ENCODE measurements at regions not wholly inside any gene's neighbourhood (a gene's known extent, or its start where the extent isn't known, plus 50 kb on each side); places are given as distances from the start of the nearest gene placed in this dataset.

- TF ChIP-seq, protein P1, sequence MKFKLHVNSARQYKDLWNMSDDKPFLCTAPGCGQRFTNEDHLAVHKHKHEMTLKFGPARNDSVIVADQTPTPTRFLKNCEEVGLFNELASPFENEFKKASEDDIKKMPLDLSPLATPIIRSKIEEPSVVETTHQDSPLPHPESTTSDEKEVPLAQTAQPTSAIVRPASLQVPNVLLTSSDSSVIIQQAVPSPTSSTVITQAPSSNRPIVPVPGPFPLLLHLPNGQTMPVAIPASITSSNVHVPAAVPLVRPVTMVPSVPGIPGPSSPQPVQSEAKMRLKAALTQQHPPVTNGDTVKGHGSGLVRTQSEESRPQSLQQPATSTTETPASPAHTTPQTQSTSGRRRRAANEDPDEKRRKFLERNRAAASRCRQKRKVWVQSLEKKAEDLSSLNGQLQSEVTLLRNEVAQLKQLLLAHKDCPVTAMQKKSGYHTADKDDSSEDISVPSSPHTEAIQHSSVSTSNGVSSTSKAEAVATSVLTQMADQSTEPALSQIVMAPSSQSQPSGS (IDR thresholded peaks at IDR 0.05; ENCODE audit: low read length) = no peak
- TF ChIP-seq, protein P2, sequence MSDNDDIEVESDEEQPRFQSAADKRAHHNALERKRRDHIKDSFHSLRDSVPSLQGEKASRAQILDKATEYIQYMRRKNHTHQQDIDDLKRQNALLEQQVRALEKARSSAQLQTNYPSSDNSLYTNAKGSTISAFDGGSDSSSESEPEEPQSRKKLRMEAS (IDR thresholded peaks at IDR 0.05) = no peak
- TF ChIP-seq ASH2L (IDR thresholded peaks at IDR 0.05; ENCODE audit: low read length) (no peak), SP2 (IDR thresholded peaks at IDR 0.05; ENCODE audit: low read length) (no peak), SAP30 (IDR thresholded peaks at IDR 0.05; ENCODE audit: insufficient read depth, insufficient replicate concordance, low read length) (no peak), PHF8 (conservative IDR thresholded peaks at IDR 0.05; ENCODE audit: low read depth, low read length) (no peak), SIN3A (conservative IDR thresholded peaks at IDR 0.05 in 1 of 2, IDR thresholded peaks at IDR 0.05 in 1 of 2; ENCODE audit: low read depth in 1 of 2, low read length in 2 of 2) (no peak), CHD2 (IDR thresholded peaks at IDR 0.05; ENCODE audit: low read length) (no peak), POU5F1 (IDR thresholded peaks at IDR 0.05; ENCODE audit: low read depth, low read length) (no peak), RBBP5 (IDR thresholded peaks at IDR 0.05; ENCODE audit: borderline replicate concordance, low read depth, low read length) (no peak), RFX5 (IDR thresholded peaks at IDR 0.05; ENCODE audit: borderline replicate concordance, low read depth, low read length) (no peak)
Measured at GRCh38 chr15:39084674-39085530, 496.0 kb upstream of the THBS1 start (continued).
